Myocyte (in vitro differentiated cells): ENCODE measurements at regions not wholly inside any gene's neighbourhood (a gene's known extent, or its start where the extent isn't known, plus 50 kb on each side); places are given as distances from the start of the nearest gene placed in this dataset.
A peak's percentile ranks its signal among the peaks of the same experiment; 100 is the strongest.
"Not testable (repeated sequence)": the region's sequence is repeated elsewhere in the genome, so short reads cannot be mapped to it uniquely, and the experiment has no call there.

Experiments used
- DNase-seq: peaks from one replicate; pipeline ENCODE4 v3.0.0-alpha.2; 2012; ENCODE audit warnings: low read depth

DNA sequence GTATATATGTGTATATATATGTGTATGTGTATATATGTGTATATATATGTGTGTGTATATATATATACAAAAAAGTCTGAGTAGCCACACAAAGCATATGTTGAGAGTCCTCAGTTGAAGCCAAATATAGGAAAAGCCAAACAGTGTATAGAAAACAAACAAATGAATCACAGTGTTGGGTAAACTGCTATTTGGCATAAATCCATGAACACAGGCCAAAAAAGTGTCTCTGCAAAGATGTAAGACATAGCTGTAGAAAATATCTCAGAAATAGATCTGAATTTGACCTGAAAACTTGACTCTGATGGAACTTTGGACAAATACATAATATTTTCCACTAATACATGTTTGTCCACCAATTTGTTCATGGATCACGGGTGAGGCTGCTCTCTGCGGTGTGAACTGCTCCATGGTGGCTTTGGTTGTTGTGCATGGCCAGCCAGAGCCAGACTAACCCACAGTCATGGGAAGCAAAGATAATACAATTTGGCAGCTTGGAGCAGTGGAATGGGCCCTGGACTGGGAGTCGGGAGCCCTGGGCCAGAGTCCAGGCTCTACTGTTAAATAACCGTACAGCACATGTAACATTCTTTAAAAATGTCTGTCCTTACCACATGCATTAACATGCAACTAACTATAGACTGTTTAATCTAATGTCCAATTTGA lies 76.9 kb upstream of the EED start:
- DNase-seq: no peak

DNA sequence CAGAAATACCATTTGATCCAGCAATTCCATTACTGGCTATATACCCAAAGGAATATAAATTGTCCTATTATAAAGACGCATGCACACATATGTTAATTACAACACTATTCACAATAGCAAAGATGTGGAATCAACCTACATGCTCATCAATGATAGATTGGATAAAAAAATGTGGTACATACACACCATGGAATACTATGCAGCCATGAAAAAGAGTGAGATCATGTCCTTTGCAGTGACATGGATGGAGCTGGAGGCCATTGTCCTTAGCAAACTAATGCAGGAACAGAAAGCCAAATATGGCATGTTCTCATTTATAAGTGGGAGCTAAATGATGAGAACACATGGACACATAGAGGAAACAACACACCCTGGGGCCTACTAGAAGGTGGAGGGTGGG lies 78.3 kb upstream of the EED start:
- not testable (repeated sequence) for DNase-seq

DNA sequence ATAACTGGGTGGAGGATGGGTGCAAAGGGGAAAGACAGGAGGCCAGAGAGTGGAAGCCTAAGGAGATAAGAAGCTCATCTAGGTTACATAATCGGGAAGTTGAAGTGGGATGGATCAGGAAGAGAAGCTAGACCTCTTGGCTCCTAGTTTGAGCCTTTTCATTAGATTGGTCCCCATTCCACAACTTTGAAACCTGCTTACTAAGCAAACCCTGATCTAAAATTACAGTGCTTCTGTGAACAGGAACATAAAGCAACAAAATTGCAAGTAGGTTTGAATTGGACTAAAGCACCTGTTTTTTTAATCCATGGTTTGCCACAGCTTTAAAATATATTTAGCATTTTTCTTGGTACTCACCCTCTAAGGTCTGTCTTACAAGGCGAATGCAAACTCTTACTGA lies 80.4 kb upstream of the EED start:
- DNase-seq: no peak

DNA sequence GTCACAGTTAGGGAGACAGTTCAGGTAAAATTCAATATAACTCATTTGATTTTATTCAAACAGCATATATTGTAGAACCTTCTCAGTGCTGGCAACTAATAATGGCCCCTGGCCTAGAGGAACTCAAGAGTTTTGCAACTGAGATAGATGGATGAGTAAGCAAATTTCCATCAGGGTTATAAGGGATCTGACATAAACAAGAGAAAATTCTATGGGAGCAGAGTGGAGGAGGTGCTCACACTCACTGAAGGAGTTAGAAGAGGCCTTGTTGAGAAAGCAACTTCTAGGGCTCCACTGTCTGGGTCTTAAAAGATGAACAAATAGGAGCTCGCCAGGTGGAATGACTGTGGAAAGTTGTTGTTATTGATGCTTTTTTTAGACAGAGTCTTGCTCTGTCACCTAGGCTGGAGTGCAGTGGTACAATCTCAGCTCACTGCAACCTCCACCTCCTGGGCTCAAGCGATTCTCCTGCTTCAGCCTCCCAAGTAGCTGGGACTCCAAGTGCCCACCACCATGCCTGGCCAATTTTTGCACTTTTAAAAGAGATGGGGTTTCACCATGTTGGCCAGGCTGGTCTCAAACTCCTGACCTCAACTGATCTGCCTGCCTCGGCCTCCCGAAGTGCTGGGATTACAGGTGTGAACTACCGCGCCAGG lies 81.2 kb upstream of the EED start:
- DNase-seq: not testable (repeated sequence)

DNA sequence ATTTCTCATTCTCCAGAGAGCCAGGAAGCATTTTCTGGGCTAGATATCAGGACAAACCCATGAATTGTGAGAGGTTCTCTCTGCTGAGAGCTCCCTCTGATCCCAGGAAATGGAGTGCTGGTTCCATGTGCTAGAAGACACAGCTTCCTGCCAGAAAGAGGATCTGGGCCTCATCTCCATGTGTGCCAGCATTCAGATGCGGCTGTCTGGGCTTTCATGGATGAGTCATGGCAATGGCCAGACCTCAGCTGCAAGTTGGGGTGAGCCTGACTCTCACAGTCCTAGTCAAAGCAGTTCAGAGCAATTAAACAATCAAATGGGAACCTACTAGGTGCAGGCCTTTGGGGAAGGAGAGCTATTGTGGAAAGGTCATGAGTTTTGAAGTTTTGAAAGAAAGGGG lies 82.3 kb upstream of the EED start:
- DNase-seq: peak; percentile 88

DNA sequence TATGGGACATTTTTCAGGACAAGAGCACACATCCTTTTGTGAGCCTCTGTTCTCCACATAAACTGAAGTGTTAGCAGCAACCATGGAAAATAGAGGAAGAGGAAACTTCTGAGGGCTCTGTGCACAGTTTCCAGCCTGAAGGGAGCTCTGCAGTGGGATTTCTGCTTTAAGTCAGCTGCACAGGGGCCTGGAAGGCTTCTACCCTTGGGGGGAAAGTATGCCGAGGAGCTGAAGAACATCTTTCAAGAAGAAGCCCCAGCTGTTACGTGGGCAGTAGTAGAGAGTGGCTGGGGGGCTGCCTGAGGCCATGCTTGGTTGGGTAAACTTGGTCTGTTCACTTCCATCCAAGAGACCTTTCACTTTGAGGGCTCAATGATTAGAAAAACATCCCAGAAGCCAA lies 82.7 kb upstream of the EED start:
- no peak for DNase-seq

DNA sequence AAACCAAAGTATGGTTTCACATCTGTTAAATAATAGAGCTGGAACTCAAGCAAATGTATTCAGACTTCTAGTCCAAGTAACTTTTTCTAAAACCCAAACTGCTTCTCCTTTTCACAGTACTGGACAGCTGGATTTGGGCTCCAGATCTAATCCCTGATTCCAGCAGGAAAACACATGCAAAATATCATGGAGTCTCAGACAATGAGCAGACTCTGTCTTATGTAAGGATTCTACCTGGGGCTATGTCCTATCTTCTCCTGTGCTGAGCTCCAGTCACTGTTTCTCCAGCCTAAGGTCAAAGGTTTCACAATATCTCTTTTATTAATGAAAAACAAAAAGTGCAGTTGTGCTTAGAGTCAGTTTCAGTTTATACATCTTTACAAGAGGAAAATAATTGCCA lies 83.2 kb upstream of the EED start:
- no peak for DNase-seq

DNA sequence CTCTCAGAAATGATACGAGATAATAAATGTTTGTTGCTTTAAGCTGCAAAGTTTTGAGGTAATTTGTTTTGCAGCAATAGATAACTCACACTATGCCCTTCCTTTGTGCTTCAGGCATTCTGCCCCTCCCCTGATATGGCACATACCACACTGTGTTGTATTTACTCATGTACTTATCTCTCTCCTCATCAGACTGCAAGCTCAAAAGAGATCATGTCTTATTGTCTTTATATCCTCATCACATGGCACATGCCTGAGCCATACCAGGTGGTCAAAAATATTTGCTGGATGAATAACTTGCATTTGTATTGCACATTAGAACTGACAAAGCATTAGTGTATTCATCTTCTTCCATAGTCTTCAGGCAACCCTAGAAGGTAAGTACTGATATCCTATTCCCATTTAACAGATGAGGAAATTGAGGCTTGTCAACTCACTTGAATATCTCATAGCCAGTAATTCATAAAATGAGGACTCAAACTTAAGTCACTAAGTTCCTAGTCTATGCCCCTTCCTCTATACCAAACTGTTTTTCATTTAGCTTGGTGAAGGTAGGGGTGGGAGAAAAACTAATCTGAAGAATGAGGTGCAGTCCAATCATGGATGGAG lies 83.9 kb upstream of the EED start:
- no peak for DNase-seq

DNA sequence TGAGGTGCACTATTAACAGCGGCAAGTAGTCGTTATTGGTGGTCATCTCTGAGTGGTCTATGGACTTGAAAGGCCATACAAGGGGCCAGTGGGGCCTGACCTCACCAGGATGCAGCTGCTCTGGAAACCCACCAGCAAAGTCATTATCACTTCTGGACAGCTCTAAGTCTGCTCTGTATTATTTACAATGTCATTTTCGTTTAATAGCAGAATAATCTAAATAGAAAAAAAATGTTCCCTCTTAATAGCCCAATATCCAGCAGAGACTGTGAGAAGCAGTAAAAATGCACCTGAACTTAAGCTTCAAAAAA lies 85.0 kb upstream of the EED start:
- no peak for DNase-seq

DNA sequence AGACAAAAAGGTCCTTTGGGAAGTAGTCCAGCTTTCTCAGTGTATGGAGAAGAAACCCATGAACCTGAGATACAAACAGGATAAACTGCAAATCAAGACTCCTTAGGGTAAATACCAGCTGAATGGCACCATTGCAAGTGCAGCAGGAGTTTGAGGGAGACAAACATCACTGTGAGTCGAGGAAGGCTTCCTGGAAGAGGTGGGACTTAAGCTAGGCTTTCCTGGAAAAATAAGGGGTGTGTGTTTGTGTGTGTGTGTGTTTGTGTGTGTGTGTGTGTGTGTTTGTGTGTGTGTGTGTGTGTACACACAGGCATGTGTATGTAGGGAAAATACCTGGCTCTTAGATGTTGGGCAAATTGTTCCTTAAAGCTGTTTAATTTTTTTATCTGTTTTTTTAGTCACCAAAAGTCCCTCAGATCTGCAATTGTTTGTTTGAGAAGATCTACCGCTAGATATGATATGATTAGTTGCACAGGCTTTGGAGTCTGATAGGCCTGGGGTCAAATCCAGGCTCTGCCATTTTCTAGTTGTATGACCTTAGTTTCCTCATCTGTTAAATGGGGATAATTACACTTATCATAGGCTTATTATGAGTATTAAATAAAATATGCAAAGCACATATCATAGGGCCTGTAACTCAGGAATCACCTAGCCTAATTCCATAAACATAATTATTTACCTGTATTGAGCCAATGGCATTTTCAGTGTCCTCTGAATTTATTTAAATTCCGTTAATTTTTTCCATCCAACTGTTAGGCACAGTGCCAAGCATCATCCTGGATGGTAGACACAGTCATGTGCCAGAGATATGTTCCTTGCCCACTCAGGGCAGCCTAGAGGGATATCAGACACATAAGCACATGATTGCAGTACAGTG lies 85.6 kb upstream of the EED start:
- DNase-seq: no peak

DNA sequence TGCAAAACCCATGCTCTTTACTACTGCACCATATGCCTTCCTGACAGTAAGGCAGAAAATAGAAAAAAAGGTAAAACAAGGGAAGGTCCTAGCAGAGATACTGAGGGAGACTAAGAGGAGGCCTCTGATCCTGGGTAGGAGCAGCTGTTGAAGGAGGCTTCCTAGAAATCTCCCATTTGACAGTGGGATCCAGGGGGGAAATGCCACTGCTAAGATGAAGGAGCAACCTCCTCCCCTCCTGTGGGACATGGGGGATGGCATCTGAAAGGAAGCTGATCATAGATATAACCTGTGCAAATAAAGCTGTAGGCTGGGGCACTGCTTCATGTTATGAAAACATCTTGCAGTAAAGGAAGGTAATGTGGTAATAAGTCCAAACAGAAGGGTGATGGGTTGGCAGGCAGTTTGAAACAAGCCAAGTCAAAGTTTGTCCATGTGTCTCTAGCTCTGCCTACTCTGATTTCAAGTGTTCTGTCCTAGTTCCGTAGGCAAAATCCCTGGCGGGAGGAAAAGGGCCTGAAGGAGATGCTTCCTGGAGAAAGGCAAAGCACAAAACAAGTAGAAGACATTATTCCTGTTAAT lies 86.7 kb upstream of the EED start:
- no peak for DNase-seq

DNA sequence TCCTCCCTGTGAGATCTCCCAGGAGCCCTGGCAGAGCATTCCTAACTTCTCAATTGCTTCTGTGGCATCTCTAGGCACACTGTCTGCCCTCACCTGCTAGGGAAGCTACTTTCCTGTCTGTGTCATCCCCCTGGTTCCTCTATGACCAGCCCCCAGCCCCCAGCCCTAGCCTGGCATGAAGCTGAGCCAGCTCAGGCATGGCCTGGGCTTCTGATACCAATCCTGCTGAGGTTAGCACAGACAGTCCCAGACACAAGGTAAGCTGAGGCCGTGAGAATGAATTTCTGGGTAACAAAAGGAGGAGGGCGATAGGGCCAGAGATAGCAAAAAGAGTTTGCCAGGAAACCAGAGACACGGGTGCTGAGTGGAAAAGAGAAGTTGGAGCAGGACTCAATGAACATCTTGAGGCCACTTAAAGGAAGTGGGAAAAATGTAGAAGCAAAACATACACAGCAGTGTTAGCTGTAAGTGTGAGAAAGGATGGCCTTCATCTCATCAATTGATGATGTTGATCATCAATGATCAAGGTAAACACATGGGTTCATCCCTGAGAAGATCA lies 87.6 kb upstream of the PICALM start:
- DNase-seq: no peak

DNA sequence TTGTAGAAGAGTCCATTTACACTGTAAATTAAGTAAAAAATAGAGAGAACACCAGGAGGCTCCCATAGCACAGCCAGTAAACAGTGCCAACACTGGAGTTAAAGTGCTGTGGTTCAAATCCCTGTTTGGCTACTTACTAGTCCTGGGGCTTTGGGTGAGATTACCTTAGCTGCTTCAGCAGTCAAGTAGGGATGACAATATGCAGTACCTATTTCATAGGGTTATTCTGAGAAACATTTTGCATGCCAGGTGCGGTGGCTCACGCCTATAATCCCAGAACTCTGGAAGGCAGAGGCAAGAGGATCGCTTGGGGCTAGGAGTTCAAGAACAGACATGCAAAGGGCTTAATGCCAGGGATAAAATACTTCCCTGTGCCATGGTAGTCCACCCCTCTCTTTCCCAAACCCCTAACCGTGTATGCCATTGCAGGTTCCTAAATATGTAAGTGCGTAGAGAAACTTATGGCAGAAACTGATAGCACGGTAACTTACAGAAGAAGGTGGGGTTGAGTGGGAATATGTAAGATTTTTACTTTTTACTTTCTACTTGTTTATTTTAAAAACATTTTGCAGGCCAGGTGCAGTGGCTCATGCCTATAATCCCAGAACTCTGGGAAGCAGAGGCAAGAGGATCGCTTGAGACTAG lies 86.4 kb upstream of the PICALM start:
- no peak for DNase-seq

DNA sequence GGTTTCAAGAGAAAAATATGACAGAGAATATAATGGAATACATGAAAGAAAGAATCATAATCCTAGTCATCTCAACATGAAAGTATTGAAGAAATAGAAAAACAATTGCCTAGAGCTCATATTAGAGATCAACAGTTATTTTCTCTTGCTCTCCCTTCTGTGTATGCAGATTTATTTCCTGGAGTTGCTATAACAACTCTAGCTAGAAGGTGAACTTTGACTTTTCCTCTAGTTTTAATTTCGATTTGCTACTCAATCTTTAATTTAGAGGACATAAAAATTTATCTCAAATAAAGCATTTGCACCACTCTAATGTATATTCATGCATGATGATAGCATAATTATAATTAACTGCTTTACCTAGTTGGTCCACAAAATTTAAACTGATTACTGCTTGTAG lies 84.6 kb upstream of the PICALM start:
- DNase-seq: no peak

DNA sequence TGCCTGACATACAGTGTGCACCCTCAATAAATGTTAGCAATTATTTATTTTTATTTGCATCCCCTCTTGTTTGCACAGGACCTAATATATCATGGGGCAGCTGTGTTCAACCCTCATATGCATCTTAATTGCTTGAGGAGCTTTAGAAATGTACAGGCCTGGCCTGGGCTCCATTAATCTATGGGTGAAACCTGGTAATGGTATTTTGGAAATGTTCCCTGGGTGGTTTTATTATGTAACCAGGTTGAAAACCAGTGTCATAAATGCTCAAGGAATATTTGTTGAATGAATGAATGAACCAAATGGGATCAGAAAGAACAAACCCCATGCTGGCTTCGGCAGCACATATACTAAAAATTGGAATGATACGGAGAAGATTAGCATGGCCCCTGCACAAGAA lies 84.0 kb upstream of the PICALM start:
- no peak for DNase-seq

DNA sequence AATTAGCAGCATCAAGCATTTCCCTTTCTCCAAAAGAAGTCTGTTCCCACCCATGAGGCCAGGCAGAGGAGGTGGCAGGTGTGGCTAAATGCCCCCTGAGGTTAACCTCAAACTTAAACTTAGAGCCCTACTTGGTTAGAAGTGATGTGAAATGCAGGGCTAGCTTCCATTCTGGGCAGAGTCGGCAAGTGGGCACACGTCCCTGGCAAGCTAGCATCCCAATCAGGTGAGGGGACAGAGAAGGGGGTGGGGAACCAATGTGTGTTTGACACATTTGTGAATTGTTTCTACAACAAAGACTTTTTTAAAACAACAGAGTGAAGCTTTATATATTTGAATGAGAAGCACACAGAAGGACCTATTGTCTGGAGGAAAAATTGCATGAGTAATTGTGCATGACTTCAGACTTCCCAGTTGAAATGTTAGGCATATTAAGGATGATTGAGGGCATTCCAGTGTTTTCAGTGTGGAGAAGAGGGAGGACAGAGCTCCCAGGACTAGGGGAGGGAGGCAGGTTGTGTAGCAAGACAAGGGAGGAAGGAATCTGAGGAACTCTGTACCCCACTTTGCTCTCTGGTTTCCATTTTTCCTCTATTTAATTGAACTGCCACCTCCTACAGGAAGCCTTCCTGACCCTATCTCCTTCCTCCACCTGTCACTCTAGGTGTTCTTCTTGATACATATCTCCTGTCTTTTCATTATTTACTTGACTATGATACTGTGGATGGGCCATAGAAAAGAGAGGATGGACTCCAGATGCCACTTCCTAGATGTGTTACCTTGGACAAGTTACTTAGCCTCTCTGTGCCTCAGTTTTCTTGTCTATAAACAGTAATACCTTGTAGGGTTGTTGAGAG lies 83.3 kb upstream of the PICALM start:
- DNase-seq: no peak

DNA sequence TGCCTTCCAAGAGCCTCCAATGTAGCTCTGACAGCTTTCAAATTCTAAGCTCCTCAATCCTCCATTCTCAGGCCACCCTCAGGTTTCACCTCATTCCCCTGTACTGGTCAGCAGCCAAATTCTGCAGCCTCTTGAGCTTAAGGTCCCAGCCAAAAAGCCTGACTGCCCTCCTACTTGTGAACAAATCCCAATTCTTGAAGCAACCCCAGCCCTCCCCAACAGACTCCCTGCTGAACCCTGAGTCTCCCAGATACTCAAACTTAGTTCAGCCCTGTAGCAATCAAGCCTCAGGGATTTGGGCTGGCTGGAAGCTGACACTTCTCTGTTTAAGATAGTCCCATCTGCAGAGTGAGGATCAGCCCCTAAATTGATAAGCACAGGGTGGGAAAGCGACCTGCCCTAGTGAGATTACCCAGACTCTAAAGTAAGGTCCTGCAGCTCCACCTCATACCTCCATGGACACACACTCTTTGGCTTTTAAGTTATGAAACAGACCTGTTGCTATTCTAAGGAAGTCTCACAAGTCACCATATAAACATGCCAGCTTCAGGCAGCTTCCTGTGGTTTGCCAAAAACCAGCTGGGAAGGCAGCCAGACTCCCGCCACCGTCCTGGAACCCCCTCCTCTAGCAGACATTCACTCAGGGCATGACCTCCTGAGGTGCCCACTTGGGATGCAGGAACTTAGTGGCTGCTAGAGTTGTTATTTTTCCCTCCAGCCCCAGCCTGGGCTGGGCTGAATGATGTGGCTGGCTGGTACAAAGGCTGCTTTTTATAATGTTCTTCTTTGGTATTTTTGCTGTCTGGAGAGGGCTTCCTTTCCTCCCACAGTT lies 82.5 kb upstream of the PICALM start:
- peak; percentile 82 for DNase-seq

DNA sequence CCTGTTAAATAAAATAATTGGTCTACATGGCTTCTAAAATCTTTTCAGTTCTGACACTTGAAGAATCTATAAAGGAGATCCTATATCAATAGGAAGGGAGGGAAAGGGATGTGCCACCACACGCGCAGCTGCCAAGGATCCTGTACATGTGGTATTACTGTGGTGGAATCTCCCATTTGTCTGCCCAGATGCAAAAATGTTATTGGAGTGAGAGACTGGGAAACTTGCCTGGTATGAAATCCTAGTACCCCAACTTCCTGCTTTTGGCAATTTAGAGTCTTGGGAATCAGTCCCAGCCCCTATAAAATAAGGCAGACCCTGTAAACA lies 81.9 kb upstream of the PICALM start:
- peak; percentile 76 for DNase-seq

DNA sequence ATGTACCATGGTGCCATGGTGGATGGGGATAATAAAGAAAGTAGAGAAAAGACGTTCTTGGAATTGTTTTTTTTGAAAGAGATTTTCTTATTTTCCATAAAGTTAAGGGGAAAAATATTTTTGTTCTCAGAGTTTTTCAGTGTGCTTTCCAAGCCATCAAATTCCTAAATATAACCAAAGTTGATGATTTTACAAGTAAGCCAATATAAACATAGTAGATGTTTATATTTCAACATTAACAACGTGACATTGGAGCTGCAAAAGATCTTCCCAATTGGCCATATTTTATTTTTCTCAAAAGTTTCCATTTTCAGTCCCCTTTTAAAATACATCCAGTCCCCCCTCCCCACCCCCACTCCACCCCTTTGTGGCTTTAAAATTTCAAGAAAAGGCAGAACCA lies 80.9 kb upstream of the PICALM start:
- DNase-seq: no peak
